GM23338 (cell line): ENCODE measurements at regions not wholly inside any gene's neighbourhood (a gene's known extent, or its start where the extent isn't known, plus 50 kb on each side); places are given as distances from the start of the nearest gene placed in this dataset.

Experiments
- CREB1 ChIP-seq: fragments of 250-450 bp; sonication (Bioruptor Pico); IDR thresholded peaks from 2 replicates; pipeline ENCODE4 v1.5.0; 2020; ENCODE audit warnings: low read depth, mild to moderate bottlenecking, moderate library complexity
- CTCF ChIP-seq, 2 experiments: fragments of 200-600 bp in 1 of 2; sonication (generic) in 1 of 2; conservative IDR thresholded peaks; 2 replicates each; pipeline versions ENCODE4 v1.5.1 to v1.6.1; 2016 to 2017; ENCODE audit warnings: antibody characterized with exemption in 2 of 2, low read depth in 2 of 2, mild to moderate bottlenecking in 2 of 2, moderate library complexity in 1 of 2
- ETS1 ChIP-seq: IDR thresholded peaks from 2 replicates; pipeline ENCODE4 v1.6.1; 2016; ENCODE audit warnings: antibody characterized with exemption
- EZH2 ChIP-seq: fragments of 200-600 bp; sonication (generic); IDR thresholded peaks from one replicate; pipeline ENCODE4 v1.8.0; 2017; ENCODE audit warnings: antibody characterized with exemption, mild to moderate bottlenecking, low read depth; ENCODE audit not compliant: unreplicated experiment
- EZH2phosphoT487 ChIP-seq: fragments of 200-600 bp; sonication (generic); IDR thresholded peaks from one replicate; pipeline ENCODE4 v1.8.1; 2018; ENCODE audit warnings: antibody characterized with exemption; ENCODE audit not compliant: unreplicated experiment
- JUNB ChIP-seq: IDR thresholded peaks from one replicate; pipeline ENCODE4 v1.6.1; 2016; ENCODE audit warnings: antibody characterized with exemption; ENCODE audit not compliant: unreplicated experiment
- NANOG ChIP-seq: IDR thresholded peaks from 2 replicates; pipeline ENCODE4 v1.6.1; 2016; ENCODE audit warnings: antibody characterized with exemption, borderline replicate concordance
- POLR2AphosphoS5 ChIP-seq: IDR thresholded peaks from 2 replicates; pipeline ENCODE4 v1.6.1; 2016; ENCODE audit warnings: antibody characterized with exemption, low read depth
- REST ChIP-seq: IDR thresholded peaks from one replicate; pipeline ENCODE4 v1.6.1; 2018; ENCODE audit warnings: antibody characterized with exemption; ENCODE audit not compliant: unreplicated experiment
- STAT1 ChIP-seq: IDR thresholded peaks from one replicate; pipeline ENCODE4 v1.6.1; 2016; ENCODE audit warnings: antibody characterized with exemption; ENCODE audit not compliant: unreplicated experiment
- ZNF114 ChIP-seq: fragments of 250-450 bp; sonication (Bioruptor Pico); IDR thresholded peaks from 2 replicates; pipeline ENCODE4 v1.5.0; 2020; ENCODE audit warnings: mild to moderate bottlenecking, moderate library complexity
- ZNF331 ChIP-seq: fragments of 250-450 bp; sonication (Bioruptor Pico); IDR thresholded peaks from 2 replicates; pipeline ENCODE4 v1.5.0; 2020; ENCODE audit warnings: low read depth, mild to moderate bottlenecking, moderate library complexity

GRCh38 chrX:39875834-39876628, 221.7 kb downstream of the BCOR start:
- no peak for TF ChIP-seq CTCF (conservative IDR thresholded peaks at IDR 0.05; ENCODE audit: low read depth in 2 of 2)
- TF ChIP-seq REST: no peak
- TF ChIP-seq CREB1 (CRISPR knock-in tag): no peak
- no peak for TF ChIP-seq EZH2
- no peak for TF ChIP-seq STAT1
- no peak for TF ChIP-seq POLR2AphosphoS5
- TF ChIP-seq EZH2phosphoT487: no peak
- TF ChIP-seq ZNF331 (CRISPR knock-in tag): no peak
- TF ChIP-seq ZNF114 (CRISPR knock-in tag): no peak
- no peak for TF ChIP-seq ETS1
- no peak for TF ChIP-seq NANOG
- no peak for TF ChIP-seq JUNB
